ENCODE measurements at regions not wholly inside any gene's neighbourhood (a gene's known extent, or its start where the extent isn't known, plus 50 kb on each side); places are given as distances from the start of the nearest gene placed in this dataset.
"Not testable (repeated sequence)": the region's sequence is repeated elsewhere in the genome, so short reads cannot be mapped to it uniquely, and the experiment has no call there.

DNA sequence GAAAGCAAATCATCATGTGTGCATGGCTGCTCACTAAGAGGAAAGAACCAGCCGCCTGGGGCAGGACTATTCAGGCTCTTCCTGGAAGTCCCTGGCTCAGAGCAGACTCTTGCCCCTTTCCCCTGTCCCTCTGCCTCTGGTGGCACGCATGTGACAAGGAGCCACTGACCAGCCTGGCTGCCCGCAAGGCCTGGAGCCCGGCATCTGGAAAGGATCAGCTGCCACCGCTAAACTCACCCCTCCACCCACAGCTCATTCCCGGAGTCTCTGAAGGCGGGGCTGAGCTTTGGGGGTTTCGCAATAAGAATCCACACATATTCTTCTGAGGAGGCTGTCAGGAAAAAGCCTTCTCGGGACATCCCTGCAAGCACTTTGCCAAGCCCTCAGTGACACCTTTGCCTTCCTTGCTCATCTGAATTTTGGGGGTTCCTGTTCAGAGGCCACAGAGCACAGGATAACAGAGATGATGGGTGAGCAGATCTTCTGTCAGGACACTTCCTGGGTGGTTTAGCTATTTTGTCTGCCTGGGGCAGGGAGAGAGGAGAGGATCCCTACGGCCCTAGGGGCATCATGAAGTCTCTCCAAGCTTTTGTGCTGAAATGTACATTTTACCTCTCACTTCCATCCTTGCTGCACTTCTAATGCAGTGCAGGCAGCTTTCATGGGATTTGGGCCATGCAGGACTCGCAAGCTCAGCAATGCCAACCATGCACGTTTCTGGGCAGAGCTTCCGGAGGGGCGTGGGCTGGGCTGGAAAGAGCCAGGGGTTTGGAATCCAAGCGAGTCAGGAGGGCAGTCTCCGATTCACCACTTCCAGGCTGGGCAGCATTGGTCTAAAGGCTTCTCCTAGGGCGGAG lies 124.8 kb upstream of the MAP1LC3B2 start:
- DNase-seq: no peak

- DNase-seq: no peak
These were observed 123.2 kb upstream of the MAP1LC3B2 start for GRCh38 chr12:116435984-116436383.

DNA sequence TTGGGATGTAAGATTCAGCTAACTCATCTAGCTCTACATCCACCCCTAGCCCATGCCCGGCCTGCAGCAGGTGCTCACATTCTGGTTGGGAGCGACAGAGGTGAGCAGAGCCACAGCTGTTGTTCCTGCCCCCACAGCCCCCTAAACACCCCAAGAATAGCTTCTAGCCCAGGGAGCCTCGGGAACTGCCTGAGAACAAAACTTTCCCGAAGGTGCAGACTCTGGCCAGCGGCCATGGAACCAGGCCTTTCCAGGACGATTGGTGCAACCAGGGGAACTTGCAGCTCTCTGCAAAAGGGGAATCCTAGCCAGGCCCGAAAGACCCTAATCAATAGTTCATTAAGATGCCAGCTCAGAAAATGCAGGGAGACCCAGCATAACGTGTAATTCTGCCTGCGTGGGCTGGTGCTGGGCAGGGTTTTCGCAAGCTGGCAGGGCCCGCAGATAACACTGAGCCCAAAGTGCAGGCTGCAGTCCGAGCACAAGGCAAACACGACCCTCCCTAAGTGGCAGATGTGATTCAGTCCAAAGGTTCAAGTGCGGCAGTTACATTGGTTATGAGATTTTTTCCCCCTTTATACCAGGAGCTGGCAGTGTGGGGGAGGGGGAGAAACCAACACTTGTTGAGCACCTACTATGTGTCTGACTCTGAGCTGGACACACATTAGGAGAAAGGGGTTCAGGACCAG lies 122.5 kb upstream of the MAP1LC3B2 start:
- DNase-seq: no peak

- no peak for DNase-seq
These were observed 117.9 kb upstream of the MAP1LC3B2 start for GRCh38 chr12:116441292-116441691.

- DNase-seq: no peak
These were observed 116.9 kb upstream of the MAP1LC3B2 start for GRCh38 chr12:116442304-116442703.

- DNase-seq: no peak
These were observed 116.2 kb upstream of the MAP1LC3B2 start for GRCh38 chr12:116442946-116443345.

DNA sequence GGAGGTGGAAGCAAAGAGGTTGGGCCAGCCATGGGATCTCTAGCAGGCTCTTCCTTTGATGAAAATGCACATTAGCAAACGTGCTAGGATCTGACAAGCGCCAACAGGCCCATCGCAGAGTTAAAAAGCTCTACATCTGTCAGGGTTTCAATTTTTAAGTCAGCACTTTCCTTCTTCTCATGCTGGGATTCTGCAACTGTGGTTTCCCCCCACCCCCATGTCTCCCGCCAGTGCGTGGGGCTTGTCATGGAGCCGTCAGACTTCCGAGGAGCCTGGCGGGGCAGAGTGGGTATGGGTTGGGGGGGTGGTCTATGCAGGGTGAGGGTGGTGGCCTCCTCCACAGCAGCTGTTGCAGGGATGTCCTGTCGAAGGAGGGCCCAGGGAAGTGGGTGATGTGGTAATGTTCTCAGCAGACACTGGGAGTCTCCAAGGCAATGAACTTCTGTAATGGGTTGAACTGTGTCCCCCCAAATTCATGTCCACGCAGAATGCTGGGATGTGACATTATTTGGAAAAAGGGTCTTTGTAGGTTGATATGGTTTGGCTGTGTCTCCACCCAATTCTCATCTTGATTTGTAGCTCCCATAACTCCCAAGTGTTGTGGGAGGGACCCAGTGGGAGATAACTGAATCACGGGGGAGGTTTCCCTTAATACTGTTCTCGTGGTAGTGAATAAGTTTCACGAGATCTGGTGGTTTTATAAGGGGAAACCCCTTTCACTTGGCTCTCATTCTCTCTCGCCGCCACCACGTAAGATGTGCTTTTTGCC lies 115.2 kb upstream of the MAP1LC3B2 start:
- DNase-seq: no peak

DNA sequence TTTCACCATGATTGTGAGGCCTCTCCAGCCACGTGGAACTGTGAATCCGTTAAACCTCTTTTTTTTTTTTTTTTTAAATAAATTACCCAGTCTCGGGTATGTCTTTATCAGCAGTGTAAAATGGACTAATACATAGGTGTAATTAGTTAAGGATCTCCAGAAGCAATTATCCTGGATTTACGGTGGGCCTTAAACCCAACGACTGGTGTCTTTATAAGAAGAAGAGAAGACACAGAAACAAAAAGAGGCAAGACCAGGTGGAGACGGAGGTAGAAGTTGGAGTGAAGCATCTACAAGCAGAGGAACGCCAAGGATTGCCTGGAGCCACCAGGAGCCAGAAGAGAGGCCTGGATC lies 114.6 kb upstream of the MAP1LC3B2 start:
- no peak for DNase-seq

GRCh38 chr12:116448165-116448739 lies 110.9 kb upstream of the MAP1LC3B2 start:
- DNase-seq: no peak

DNA sequence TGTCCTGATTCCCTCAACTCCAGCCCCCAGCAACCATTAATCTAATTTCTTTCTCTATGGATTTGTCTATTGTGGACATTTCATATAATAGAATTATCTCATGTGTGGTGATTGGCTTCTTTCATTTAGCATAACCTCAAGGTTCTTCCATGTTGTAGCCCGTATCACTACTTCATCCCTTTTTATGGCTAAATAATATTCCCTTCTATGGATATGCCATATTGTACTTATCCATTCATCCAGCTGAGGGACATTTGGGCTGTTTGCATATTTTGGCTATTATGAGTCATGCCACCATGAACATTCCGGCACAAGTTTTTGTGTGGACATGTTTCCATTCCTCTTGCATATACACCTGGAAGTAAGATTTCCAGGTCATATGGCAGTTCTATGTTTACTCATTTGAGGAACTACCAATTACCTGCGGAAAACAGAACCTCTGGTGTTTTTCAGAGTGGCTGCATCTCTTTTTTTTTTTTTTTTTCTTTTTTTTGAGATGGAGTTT lies 108.7 kb upstream of the MAP1LC3B2 start:
- no peak for DNase-seq

GRCh38 chr12:116452975-116453374 lies 106.2 kb upstream of the MAP1LC3B2 start:
- DNase-seq: not testable (repeated sequence)

DNA sequence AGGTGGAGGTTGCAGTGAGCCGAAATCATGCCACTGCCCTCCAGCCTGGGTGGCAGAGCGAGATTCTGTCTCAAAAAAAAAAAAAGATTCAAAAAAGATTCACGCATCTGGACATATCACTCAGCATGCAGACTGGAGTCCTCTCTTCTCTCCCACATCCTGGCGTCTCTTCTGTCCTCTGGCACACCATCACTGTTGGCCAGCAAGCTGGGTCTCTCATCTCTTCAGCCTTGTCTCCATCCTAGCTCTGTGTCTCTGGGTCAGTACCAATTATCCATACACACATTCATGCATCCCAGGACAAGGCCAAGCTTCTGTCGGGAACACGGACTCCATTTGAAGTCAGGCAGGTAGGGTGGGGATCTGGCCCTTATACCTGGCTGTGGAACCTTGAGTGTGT lies 105.5 kb upstream of the MAP1LC3B2 start:
- no peak for DNase-seq

DNA sequence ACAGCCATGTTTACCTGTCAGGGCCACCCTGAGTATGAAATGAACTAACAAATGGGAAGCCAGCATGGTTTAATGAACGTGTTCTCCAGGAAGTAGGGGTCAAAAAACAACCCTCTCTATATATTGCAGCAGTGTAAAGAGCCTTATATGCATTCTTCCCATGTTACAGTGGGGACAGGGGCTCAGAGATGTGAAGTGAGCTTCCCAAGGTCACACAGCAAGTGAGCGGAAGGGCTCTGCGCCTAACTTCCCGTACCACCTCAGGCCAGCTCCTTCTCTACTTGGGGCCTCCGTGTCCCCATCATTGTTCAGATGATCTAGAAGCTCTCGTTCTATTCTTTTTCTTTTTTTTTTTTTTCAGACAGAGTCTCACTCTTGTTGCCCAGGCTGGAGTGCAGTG lies 105.1 kb upstream of the MAP1LC3B2 start:
- no peak for DNase-seq

- DNase-seq: no peak
These were observed 104.2 kb upstream of the MAP1LC3B2 start for GRCh38 chr12:116454950-116455447.

DNA sequence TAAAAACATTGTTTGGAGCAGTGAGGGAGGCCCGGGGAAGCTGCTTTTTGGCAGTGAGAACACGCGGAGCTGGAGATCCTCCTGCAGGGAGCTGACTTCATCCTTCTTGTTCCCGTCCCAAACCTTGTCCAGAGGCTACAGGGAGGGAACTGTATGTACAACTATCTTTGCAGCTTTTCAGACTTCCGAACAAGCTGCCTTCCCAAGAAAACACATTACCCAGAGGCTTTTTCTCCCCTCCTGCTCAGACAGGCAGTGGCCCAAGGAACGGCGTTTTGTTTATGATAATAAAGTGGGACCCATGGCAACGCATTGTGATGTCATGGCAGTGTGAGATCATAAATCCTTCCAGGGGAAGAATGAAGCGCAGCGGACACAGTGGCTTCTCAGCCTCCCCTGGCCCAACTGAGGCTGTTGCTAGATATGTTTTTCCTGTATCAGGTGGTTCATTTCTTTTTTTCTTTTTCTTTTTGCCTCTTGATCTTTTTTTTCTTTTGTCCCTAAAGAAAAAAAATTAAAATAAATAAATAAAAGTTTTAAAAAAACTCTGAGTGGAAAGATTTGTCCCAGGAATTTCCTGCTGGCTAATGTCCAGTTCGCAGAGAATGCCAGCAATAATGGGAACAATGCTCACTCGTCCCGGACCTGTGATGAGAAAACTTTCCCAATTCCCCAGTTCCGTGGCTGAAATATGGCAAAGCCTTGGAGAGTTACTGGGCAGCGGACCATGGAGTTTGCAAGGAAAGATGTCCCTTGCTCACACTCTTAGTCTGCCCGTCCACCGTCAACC lies 103.4 kb upstream of the MAP1LC3B2 start:
- DNase-seq: no peak

DNA sequence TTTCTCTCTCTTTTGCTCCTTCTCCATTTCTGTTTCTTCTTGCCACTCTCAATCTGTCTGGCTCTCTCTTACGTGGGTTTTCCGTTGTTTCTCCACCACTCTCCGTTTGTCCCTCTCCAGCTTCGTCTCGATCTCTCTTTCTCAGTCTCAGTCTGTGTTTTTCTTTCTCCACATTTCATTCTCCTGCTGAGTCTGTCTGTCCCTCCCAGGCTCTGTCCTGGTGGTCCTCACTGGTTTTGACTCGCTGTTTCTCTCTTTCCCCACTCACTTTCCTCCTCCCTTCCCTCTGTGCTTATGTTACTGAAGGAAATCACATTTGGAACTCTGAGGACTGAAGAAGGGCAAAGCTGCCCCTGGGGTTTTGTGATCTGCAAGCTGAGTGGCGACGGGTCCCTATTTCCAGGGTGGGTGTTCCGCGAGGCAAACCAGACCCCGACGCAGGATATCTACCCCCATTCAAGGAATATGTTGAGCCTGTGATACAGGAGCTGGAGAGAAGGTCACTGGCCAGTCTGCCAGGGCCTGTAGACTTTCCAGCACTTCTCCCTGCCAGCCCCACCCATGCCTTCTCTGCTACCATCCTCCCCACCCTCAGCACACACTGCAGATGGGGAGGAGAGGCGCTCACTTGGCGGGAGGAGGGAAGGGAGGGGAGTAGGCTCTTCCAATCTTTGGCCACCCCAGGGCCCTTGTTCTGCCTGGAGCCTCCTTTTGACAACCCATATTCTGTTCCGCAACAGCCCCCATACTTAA lies 102.7 kb upstream of the MAP1LC3B2 start:
- DNase-seq: no peak

- DNase-seq: no peak
These were observed 100.7 kb upstream of the MAP1LC3B2 start for GRCh38 chr12:116458492-116458891.

- no peak for DNase-seq
These were observed 99.9 kb upstream of the MAP1LC3B2 start for GRCh38 chr12:116459011-116459875.

DNA sequence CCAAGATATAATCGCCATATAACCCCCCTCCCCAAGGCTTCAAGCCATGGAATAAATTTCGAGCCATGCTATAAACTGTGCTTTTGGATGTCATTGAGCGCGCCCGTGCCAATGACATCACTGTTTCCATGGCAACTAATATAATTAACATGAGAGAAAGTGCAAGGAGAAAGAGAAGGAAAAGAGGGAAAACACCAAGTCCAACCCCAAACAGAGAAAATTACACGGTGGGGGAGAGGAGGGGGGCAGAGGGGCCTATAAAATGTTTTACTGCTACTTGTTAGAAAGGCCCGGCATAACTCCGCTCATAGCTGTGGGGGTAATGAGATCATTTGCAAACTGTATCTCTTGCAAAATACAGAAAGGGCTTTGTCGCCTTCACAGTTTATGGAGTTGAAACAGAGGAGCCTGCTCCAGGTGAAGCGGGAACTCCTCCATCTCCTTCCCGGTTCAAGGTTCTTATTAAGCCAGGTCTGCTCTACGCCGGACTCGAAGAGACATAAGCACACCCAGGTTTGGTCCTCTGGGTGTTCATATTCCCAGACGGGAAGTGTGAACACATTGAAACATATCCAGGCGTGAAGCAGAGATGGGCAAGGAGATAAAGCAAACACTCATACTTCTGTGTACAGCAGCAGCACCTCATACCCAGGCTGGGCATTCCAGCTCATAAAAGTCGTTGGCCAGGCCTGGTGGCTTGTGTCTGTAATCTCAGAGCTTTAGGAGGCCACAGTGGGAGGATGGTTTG lies 99.1 kb upstream of the MAP1LC3B2 start:
- no peak for DNase-seq

- DNase-seq: no peak
These were observed 98.1 kb upstream of the MAP1LC3B2 start for GRCh38 chr12:116461060-116461459.

All from activated CD4-positive, alpha-beta T cell treated with anti-CD3 and anti-CD28 coated beads, Interleukin-2, Interleukin-6, amounts not matched to agents 100 ng/mL and 50 ng/mL, durations not matched to agents 16 hours and 8 hours (primary cell).